Left renal cortex interstitium (tissue), 4 donors: ENCODE measurements at regions not wholly inside any gene's neighbourhood (a gene's known extent, or its start where the extent isn't known, plus 50 kb on each side); places are given as distances from the start of the nearest gene placed in this dataset.
A peak's percentile ranks its signal among the peaks of the same experiment; 100 is the strongest.

Source experiments
- DNase-seq, 4 donors: peaks; one replicate each; pipeline ENCODE4 v3.0.0-alpha.2; 2013; ENCODE audit warnings: low read depth in 4 of 4, low spot score in 2 of 4, missing footprints in 1 of 4

- no peak for DNase-seq
Observed at GRCh38 chr2:128753321-128753720, 434.7 kb upstream of the HS6ST1 start.

- no peak for DNase-seq
Observed at GRCh38 chr2:128753800-128754199, 435.1 kb upstream of the HS6ST1 start.

GRCh38 chr2:128754246-128754724 is 435.6 kb upstream of the HS6ST1 start:
- DNase-seq, result no peak

- no peak for DNase-seq
Observed at GRCh38 chr2:128755695-128756364, 437.2 kb upstream of the HS6ST1 start.

- peak in 1 of 4 donors; percentile 49 for DNase-seq
Observed at GRCh38 chr2:128756365-128756717, 437.7 kb upstream of the HS6ST1 start.

GRCh38 chr2:128765811-128766210 is 447.1 kb upstream of the HS6ST1 start:
- no peak for DNase-seq

- no peak for DNase-seq
Observed at GRCh38 chr2:128768041-128768440, 449.4 kb upstream of the HS6ST1 start.

GRCh38 chr2:128769457-128770142 is 450.9 kb upstream of the HS6ST1 start:
- no peak for DNase-seq

- DNase-seq, result no peak
Observed at GRCh38 chr2:128770143-128771085, 451.7 kb upstream of the HS6ST1 start.

- DNase-seq, result no peak
Observed at GRCh38 chr2:128771401-128771800, 452.7 kb upstream of the HS6ST1 start.

- DNase-seq, result no peak
Observed at GRCh38 chr2:128772671-128773070, 454.0 kb upstream of the HS6ST1 start.

- no peak for DNase-seq
Observed at GRCh38 chr2:128773641-128774319, 455.1 kb upstream of the HS6ST1 start.

- no peak for DNase-seq
Observed at GRCh38 chr2:128774320-128775216, 455.9 kb upstream of the HS6ST1 start.

- no peak for DNase-seq
Observed at GRCh38 chr2:128775217-128775913, 456.7 kb upstream of the HS6ST1 start.

GRCh38 chr2:128775914-128776285 is 457.2 kb upstream of the HS6ST1 start:
- DNase-seq, result no peak

- DNase-seq, result no peak
Observed at GRCh38 chr2:128776461-128777195, 458.0 kb upstream of the HS6ST1 start.

- no peak for DNase-seq
Observed at GRCh38 chr2:128777196-128778035, 458.7 kb upstream of the HS6ST1 start.

- DNase-seq, result no peak
Observed at GRCh38 chr2:128778843-128779242, 460.2 kb upstream of the HS6ST1 start.
